AG08396 (cell line): ENCODE measurements at regions not wholly inside any gene's neighbourhood (a gene's known extent, or its start where the extent isn't known, plus 50 kb on each side); places are given as distances from the start of the nearest gene placed in this dataset.

Experiments
- DNase-seq: peaks from one replicate; pipeline ENCODE4 v3.0.0; 2012; ENCODE audit warnings: low spot score, mixed read lengths

DNA sequence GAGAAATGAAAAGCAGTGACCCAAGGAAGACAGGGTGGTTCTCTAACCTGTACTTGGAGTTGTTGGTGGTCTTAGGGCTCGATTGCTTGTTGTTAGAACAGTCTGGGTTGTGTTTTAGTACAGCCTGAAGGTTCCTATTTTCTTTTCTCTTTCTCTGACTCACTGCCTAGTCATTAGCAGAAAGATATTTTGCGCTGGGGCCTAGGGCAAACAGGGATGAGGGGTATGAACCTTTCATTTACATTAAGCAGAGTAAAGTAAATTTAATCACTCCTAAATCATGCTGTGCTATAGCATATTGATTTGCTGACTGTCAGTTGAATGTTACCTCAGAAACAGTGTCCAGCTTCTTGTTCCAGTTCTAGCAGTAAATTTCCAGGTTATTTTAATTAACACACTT is 197.2 kb downstream of the RWDD3 start:
- DNase-seq: no peak

DNA sequence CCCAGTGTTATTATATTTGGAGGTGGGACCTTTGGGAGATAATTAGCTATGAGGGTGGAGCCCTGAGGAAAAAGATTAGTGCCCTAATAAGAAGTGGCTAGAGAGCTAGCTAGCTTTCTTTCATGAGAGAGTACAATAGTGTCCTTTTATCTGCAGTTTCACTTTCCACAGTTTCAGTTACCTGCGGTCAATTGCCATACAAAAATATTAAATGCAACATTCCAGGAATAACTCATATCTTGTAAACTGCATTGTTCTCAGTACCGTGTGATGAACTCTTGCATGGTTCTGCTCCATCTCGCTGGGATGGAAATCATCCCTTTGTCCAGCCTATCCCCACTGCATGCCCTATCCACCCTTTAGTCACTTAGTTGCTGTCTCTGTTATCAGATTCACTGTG is 201.6 kb downstream of the RWDD3 start:
- no peak for DNase-seq

DNA sequence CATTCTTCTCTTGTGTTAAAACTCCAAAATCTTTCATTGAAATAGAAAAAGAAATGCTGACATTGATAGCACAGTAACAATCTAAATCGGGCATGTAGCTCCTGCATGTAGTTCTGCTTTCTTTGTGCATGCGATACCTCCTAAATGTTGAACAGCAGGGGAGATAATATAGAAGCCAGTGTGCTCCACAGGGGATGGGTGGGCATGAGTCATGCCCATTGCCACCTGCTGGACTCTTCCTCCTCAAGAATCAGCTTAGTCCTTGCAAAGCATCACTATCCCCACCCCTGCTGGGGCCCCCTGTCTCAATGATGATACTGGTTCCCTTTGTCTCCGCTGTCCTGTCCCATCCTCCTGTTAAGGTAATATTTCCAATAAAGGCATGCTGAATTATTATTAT is 203.0 kb downstream of the RWDD3 start:
- DNase-seq: no peak

DNA sequence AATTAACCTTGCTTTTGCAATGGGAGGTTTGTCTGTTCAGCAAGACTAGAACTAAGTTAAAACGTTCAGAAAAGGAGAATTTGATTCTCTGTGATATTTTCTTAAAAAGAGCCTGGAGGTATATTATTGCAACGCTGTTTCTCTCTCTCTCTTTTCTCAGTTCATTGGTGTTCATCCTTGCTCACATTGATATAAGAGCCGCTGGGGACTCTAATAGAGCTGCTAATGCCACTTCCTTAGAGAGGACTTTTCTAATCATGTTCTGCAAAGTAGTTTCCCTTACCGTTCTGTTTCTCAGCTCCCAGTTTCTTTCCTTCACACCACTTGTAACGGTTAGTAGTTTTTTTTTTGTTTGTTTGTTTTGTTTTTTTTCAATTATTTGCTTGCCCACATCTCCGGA is 203.8 kb downstream of the RWDD3 start:
- no peak for DNase-seq

DNA sequence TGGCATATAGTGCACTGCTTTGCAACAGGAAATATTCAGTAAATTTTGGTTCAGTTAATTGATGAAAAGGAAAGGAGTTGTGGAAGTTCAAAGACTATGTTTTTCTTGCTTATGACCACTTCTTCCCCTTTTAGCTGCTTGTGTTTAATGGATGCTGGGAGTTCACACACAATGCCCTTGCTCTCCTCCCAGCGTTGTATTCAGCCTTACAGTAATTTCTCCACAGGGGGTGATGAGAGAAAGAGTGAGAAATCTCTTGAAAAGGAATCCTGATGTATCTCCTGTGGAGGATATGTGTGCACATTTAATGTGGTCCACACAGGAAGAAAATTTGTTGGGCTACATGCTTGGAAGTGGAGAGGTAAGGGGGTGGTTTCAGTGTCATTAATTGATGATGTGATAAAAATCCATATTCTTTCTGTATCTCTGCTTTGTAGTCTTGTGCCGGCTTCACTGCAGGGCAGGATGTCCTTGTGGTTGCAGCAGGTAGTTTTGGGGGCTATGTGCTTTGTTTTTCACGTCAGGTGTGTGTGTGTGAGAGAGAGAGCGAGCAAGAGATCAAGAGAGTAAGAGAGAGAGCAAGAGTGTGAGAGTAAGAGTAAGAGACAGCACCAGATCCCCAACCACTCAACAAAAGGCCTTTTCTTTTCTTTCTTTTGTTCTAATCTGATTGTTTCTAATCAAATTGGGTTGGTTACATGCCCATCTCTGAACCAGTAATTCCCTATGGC is 204.4 kb downstream of the RWDD3 start:
- no peak for DNase-seq

DNA sequence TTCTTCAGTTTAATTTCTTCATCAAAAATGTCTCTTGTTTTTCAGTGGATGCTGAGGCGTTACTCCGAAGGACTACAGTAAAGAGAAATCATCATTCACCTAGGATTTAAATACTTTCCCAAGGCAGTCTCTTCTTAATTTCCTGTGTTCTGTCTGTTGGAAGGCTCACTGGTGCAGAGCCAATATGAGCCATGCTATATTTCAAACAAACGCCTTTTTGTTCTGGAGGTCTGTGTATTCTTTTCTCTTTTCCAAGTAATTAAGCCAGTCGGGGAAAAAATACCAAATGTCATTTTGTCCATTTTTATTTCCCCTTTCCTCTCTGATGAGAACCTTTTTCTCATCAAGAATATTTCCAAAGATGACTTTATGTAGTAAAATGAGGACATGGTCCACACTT is 206.5 kb downstream of the RWDD3 start:
- DNase-seq: no peak

DNA sequence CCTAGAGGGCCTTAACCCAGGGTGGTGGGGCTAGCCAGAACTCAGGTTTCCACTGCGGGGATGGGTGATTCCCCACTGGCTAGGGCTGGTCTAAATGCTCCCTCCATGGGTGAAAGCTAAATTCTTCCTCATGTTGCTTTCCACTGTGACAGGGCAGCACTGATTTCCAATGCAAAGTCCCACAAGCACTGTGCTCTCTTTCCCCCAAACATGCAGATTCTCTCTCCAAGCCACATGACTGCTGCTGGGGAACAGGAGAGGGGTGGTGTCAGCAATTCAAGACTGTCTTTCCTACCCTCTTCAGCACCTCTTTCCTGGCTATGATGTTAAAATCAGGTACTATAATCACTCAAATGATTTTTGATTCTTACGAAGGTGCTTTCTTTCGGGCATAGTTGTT is 215.5 kb downstream of the RWDD3 start:
- DNase-seq: no peak

DNA sequence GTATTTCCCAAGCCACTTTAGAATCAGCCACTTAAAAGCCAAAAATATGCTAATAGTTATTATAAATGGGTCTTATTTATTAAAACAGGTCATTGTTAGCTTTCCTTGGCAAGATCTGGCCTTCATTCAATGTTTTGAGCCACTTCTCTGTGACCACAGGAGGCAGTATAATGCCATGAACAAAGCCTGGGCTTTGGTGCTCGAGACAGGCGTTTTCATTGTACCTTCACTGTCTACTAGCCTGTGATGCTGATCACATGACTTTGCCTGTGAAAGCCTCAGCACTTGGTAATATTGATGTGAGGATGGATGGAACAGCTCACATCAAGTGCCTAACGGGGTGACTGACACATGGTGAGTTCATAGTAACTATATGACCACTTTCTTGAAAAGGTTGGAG is 217.0 kb downstream of the RWDD3 start:
- no peak for DNase-seq

DNA sequence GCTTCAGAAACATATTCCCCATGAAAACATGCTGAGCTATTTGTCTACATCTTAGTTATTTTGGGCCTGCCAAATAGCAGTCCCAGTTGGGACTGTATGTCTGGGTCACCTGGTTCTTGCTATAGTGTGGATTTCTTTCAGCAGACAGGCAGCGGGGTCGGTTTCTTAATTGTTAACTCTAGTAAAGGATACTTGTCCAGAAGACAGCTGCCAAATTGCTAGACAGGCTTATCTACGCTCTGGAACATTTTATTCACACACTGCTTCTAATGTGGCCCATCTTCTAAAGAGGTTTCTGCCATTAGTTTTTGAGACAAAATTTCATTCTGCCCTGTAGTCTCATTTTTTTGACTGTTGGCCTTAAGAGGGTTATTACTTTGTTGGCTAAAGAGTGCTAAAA is 217.9 kb downstream of the RWDD3 start:
- no peak for DNase-seq

DNA sequence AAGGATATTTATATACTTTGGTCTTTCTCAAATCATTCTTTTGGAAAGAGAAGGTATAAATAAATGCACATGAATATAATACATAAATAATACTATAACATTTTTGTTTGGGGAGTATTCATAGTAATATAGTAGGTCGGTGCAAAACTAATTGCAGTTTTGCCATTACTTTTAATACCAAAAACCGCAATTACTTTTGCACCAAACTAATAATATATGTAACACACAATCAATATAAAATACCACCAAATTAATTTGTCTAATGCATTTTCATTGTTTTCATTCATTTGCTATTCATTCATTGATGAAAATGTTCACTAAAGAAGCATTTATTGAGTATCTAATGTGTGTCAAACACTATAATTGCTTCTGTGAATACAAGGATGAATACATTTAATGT is 219.0 kb downstream of the RWDD3 start:
- DNase-seq: no peak

DNA sequence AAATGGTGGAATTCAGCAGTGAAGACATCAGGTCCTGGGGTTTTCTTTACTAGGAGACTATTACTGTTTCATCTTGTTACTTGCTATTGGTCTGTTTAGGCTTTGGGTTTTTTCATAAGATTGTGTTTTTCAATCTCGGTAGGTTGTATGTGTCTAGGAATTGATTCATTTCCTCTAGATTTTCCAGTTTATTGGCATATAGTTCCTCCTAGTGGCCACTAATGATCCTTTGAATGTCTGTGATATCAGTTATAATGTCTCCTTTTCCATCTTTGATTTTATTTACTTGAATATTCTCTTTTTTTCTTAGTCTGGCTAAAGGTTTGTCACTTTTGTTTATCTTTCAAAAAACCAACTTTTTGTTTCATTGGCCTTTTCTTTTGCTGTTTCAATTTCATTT is 233.0 kb downstream of the RWDD3 start:
- no peak for DNase-seq

DNA sequence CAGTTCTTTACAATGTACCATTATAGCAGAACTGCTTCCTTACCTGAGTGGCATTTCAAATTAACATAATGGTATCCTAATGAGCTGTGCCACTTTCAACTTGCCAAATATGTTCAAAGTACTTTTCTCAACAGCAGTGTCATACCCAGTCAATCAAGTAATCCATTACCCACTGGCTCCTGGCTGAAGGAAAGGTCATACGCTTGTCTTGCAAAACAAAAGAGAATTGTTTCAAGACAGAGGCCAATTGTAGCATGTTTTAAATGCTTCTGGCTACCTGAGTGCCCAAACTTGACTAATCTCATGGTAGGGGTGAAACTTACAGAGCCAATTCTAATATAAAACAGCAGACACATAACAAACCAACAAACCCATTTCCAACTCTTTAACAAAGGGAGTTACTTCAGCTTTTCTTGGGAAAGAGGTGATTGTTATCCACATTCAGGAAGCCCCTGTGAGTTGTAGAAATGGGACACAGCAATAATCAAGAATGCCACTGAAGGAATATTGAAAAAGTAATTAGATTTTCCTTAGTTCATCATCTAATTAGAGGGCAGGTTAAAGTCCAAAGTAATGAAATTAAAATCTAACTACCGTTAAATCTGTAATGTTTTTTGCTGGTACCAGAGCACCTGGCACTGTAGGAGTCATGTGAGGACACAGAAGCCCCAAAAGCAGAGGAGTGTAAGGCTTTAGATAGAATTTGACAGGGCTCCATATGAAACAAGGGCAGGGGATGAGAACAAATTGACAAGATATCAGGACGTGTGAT is 241.9 kb downstream of the RWDD3 start:
- DNase-seq: no peak

DNA sequence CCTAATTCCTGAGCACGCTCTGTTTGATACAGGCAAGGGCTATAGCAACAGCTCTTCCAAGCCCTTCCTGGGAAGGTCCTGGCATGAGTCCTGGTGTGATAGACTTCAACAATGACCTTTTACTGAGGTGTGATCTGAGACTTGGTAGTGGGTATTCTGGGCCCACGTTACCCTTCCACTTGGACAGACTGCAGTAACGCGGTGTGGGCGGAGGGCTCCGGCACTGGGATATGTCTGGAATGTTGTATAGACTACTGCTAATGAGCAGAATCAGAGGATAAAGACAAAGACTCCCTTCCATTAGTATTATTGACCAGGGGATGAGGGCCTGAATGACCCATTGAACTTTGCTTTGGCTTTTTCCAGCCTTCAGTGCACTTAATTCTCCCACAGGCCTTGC is 262.3 kb downstream of the RWDD3 start:
- no peak for DNase-seq

DNA sequence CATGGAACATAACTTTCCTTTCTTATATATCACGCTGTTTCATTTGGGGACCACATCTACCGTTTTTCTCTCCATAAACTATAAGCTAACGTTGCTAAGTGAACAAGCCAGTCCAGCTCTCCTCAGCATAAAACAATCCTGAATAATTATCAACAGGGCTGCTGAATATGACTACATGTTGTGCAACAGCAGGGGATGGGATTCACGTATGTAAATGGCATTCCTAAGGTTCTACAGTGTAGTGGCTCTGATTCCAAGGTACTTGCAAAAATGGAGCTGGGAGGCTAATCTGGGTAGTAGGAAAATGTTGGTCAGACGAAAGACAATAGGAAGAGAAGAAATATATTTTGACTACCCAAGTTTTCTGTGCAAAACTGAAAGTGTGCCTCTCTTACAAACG is 262.8 kb downstream of the RWDD3 start:
- DNase-seq: no peak

DNA sequence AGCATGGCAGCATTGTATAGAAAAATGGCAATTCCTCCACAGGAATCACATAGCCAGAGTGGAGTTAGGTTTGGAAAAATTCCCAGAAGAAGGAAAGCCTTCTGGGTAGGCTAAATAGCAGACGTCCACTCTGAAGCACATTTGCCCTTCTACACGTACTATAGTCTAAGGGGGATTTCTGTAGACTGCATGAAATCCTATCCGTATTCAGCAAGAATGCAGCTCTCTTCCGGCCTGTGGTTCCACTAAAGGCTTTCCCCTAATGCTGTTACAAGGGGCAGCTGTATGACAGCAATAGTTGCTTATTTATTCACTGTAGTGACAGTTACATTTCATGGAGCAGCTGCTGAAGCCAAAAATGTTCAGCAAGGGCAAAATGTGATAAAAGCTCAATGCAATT is 263.6 kb downstream of the RWDD3 start:
- DNase-seq: no peak

DNA sequence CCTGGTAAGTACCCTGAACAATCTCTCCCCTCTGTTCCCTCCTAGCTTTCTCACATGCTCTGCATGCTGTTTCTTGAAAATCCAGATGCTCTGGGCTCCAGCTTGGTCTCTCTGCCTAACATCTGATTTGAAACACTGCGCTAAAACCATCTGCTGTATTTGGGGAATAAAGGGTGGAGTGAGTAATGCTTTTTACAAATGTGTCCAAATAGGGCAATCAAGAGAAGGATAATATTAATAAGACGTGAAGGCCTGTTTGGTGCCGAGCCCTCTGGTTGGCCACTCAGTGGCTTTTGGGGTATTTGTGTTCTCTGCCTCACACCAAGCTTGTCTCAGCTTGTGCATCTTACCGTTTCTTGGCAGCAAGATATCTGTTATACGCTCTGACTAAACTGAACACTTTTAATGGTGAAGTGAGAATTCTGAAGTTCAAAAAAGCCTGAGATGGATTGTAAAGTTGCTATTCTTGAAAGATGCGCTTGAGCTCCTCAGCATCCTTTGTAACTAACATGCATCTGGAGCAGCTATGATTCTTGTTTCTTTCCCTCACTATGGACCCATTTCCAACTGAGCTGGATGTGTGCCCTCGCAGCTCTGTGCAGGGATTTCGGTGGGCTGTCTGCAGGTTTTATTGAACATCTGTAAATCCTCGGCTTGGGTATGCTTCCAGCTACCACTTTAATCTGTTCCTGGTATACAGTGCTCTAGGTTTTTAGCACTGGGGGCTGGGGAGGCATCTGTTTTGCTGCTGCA is 269.4 kb downstream of the RWDD3 start:
- DNase-seq: no peak

DNA sequence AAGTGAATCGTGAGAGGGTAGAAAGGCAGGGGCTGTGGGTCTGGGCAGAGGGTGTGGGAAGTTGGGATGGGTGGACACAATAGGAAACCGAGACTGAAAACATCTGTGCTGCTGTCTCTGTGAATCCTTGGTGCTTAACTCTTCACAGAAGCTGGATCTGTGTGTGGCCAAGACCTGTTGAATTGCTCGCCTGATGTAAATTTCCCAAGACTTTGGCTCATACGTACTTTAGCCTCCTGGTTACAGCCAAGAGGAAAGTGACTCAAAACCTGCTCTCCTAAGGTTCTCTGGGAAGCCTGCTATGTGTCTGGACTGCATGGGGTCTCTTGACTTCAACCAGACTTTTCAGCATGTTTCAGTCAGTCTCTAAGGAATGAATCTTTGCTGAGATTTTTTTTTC is 270.3 kb downstream of the RWDD3 start:
- no peak for DNase-seq

DNA sequence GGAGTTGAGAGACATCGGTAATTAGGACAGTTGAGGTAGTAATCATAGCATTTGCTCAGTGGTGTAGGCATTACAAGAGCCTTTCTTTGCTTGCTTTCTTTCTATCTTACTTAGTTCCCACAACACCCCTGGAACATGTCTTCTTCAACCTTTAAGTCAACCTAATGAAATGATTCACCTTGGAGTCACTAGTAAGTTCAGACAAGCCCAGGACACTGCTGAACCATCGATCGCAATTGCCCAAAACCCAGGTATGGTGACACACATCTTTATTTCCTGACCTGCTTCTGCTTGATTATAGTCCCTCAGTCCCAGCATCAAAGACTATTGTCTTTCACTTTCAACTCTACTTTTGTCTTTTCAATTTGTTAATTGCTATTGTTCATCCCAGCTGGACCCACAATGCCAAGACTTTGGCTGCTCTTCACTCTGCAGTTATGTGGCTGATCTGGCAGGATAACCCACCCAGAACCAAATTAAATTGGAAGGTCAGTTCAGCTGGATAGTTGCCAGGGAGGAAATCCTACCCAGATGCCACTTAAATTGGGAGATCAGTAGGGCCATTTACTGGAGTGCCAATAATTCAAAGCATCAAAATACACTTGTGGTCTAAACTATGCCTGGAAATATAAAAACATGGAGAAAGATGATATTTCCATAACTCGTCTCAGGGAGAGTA is 272.9 kb downstream of the RWDD3 start:
- DNase-seq: no peak

DNA sequence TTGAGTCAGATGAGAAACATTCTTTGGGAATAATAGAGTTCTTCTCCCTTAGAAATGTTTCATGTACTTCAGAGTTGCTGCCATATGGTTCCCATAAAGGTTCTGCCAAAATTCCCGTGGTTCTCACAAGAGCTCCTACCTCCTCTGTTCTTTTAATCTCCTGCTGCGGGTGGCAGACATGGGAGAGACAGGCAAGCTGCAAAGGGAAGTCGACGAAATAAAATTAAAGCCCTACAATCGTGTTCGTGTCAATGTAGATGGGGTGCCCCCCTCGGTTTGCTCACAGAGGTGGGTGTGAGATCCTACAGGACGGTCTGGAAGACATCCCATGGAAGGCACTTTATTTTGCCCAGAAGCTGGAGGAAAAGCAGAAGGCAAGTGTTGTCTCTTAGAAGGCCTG is 276.0 kb downstream of the RWDD3 start:
- DNase-seq: no peak

DNA sequence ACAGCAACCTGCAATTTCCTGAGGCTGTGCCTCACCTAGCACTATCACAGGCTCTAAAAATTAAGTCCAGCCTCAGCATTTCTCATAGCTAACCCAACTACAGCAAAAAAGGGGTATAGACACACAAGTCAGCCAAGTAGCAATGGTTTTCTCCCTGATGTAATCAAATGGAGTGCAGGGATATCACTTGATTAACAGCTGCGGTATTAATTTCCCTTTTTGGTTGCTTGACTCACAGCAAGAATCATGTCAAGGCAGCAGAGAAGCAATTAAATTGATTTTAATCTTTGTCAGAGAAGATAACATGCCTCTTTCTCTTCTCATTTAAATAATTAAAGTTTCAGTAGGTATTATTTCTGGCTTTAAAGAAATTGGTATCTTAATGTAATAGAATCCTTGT is 278.9 kb downstream of the RWDD3 start:
- no peak for DNase-seq

DNA sequence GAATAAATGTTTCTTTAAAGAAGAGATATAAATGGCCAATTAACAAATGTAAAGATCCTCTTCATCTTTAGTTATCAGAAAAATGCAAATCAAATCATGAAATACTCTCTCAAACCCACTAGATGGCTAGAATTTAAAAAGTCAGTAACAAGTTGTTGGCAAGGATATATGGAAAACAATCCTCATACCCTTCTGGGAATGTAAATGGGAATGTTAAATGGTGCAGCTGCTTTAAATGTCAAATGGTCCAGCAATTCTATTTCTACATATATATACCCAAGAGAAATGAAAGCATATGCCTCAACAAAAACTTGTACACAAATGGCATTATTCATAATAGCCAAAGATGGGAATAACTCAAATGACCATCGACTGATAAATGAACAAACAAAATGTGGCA is 283.5 kb downstream of the RWDD3 start:
- DNase-seq: no peak

DNA sequence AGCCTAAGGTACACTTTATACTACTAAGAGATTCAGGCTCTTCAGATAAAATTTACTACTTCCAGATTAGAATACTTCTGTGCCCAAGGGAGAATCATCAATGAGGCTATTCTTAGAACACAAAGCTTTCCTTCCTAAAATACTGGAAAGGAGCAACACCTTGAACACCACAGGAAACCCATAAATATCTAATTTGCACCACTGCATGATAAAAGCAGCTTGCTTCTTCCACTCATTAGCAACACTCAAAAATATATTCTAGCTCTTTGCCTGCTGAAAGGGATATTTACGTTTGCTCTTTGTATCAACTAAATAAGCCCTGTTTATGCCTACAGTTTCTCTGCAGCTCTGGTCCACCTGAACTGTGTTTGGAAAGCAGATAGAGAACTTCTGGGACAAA is 284.3 kb downstream of the RWDD3 start:
- DNase-seq: no peak

DNA sequence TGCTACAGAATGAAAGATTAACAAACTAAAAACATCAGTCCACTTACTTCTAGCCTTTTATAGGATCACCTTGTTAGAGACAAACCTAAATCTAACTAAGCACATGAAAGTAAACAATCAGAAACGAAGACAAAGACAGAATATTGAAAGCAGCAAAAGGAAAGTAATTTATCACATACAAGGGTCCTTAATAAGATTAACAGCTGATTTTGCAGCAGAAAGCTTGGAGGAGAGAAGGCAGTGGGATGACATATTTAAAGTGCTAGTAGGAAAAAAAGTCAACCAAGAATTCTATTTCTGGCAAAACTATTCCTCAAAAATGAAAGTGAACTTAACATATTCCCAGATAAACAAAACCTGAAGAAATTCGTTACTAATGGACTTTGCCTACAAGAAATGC is 286.4 kb downstream of the RWDD3 start:
- DNase-seq: no peak
